SK-N-SH treated with all-trans-retinoic acid at 6 μM for 48 hours (cell line): ENCODE measurements at regions not wholly inside any gene's neighbourhood (a gene's known extent, or its start where the extent isn't known, plus 50 kb on each side); places are given as distances from the start of the nearest gene placed in this dataset.

Experiments used
- ATAC-seq: fragments of 200-7000 bp; cut with Tn5 transposase; 3 replicates; pipeline ENCODE4 v1.9.1; 2020; ENCODE audit warnings: mild to moderate bottlenecking, moderate library complexity
- ARNTL ChIP-seq: fragments of 450-650 bp; formaldehyde crosslinking; IDR thresholded peaks from 2 replicates; pipeline ENCODE4 v1.5.0; 2020; ENCODE audit warnings: low read depth, mild to moderate bottlenecking, moderate library complexity, borderline replicate concordance
- CREB5 ChIP-seq: fragments of 250-450 bp; sonication (Bioruptor Pico); IDR thresholded peaks from 2 replicates; pipeline ENCODE4 v1.5.1; 2020; ENCODE audit warnings: low read depth, mild to moderate bottlenecking, moderate library complexity
- CSRNP3 ChIP-seq: fragments of 250-450 bp; sonication (Bioruptor Pico); IDR thresholded peaks from 2 replicates; pipeline ENCODE4 v1.5.1; 2021; ENCODE audit warnings: mild to moderate bottlenecking, moderate library complexity
- ESRRG ChIP-seq: fragments of 250-450 bp; sonication (Bioruptor Pico); IDR thresholded peaks from 2 replicates; pipeline ENCODE4 v1.6.1; 2021; ENCODE audit warnings: mild to moderate bottlenecking
- ISL1 ChIP-seq: fragments of 250-450 bp; sonication (Bioruptor Pico); IDR thresholded peaks from 2 replicates; pipeline ENCODE4 v2.1.2; 2022; ENCODE audit warnings: mild to moderate bottlenecking, moderate library complexity
- OSR1 ChIP-seq: fragments of 250-450 bp; sonication (Bioruptor Pico); IDR thresholded peaks from 2 replicates; pipeline ENCODE4 v1.8.0; 2022; ENCODE audit warnings: moderate library complexity, mild to moderate bottlenecking, inconsistent platforms
- PPARA ChIP-seq: fragments of 250-450 bp; sonication (Bioruptor Pico); IDR thresholded peaks from 2 replicates; pipeline ENCODE4 v1.5.0; 2020; ENCODE audit warnings: mild to moderate bottlenecking, borderline replicate concordance
- RARB ChIP-seq: fragments of 250-450 bp; sonication (Bioruptor Pico); IDR thresholded peaks from 2 replicates; pipeline ENCODE4 v1.8.0; 2021; ENCODE audit warnings: mild to moderate bottlenecking, moderate library complexity
- SNAI2 ChIP-seq: fragments of 250-450 bp; sonication (Bioruptor Pico); IDR thresholded peaks from 2 replicates; pipeline ENCODE4 v1.5.0; 2020; ENCODE audit warnings: mild to moderate bottlenecking, moderate library complexity
- TCF4 ChIP-seq: fragments of 250-450 bp; sonication (Bioruptor Pico); IDR thresholded peaks from 2 replicates; pipeline ENCODE4 v1.8.0; 2021; ENCODE audit warnings: mild to moderate bottlenecking, moderate library complexity, borderline replicate concordance
- TOX ChIP-seq: fragments of 250-450 bp; sonication (Bioruptor Pico); IDR thresholded peaks from 2 replicates; pipeline ENCODE4 v1.8.0; 2021; ENCODE audit warnings: mild to moderate bottlenecking, moderate library complexity, borderline replicate concordance
- ZFP3 ChIP-seq: fragments of 250-450 bp; sonication (Bioruptor Pico); IDR thresholded peaks from 2 replicates; pipeline ENCODE4 v1.5.0; 2020; ENCODE audit warnings: mild to moderate bottlenecking, moderate library complexity
- ZFP30 ChIP-seq: fragments of 450-650 bp; formaldehyde crosslinking; IDR thresholded peaks from 2 replicates; pipeline ENCODE4 v1.5.0; 2022; ENCODE audit warnings: mild to moderate bottlenecking, moderate library complexity
- ZNF565 ChIP-seq: fragments of 450-650 bp; formaldehyde crosslinking; conservative IDR thresholded peaks from 2 replicates; pipeline ENCODE4 v1.5.0; 2020; ENCODE audit warnings: low read depth, mild to moderate bottlenecking, moderate library complexity
- ZNF70 ChIP-seq: fragments of 450-650 bp; formaldehyde crosslinking; IDR thresholded peaks from 2 replicates; pipeline ENCODE4 v1.5.0; 2020; ENCODE audit warnings: mild to moderate bottlenecking, moderate library complexity
- TF ChIP-seq, protein P1 (sequence below): fragments of 250-450 bp; sonication (Bioruptor Pico); IDR thresholded peaks from 2 replicates; pipeline ENCODE4 v1.5.0; 2020; ENCODE audit warnings: mild to moderate bottlenecking, moderate library complexity
- TF ChIP-seq, protein P2 (sequence below): fragments of 250-450 bp; sonication (Bioruptor Pico); IDR thresholded peaks from 2 replicates; pipeline ENCODE4 v1.8.0; 2020; ENCODE audit warnings: mild to moderate bottlenecking, moderate library complexity, borderline replicate concordance
- TF ChIP-seq, protein P3 (sequence below): fragments of 250-450 bp; sonication (Bioruptor Pico); IDR thresholded peaks from 2 replicates; pipeline ENCODE4 v1.8.0; 2021; ENCODE audit warnings: low read depth, mild to moderate bottlenecking, moderate library complexity, borderline replicate concordance

DNA sequence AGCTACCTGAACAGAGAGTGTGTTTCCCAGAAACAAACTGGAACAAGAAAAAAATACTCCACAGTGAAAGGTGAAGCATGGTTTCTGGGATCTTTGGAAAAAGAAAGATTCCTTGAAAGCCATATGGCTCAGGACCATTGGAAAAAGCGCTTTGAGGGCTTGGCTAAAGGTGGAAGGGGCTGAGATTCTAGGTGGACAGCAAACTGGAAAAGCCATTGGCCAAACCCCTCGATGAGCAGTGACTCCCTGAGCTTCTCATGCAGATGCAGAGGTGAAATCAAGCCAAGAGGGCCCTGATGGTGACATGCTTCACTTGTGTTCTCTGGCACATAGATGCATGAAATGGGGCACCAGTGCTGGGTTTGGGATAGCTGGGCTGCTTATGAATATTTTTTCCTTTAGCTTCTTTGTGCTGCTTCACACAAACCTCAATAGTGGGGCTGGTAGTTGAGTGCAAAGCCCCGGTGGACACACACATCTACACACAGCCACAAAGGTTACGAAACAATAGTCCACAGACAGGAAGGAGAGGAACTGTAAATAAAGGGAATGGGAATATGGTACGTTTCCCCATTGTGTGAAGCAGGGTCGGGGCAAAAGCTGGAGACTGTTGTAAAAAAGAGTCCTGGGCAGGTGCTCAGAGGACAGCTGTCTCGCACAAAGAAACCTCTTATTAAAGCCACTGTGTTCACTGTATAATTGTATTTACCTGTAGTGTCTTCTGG, 117.8 kb downstream of the FOXA2 start:
- no peak for TF ChIP-seq ZNF70 (CRISPR knock-in tag)
- no peak for TF ChIP-seq CREB5 (CRISPR knock-in tag)
- no peak for TF ChIP-seq CSRNP3 (CRISPR knock-in tag)
- TF ChIP-seq TCF4, result no peak
- TF ChIP-seq ISL1 (CRISPR knock-in tag), result no peak
- TF ChIP-seq ZFP30, result no peak
- no peak for TF ChIP-seq ZFP3 (CRISPR knock-in tag)
- no peak for TF ChIP-seq ESRRG (CRISPR knock-in tag)
- no peak for TF ChIP-seq ARNTL (CRISPR knock-in tag)
- TF ChIP-seq, protein P1, sequence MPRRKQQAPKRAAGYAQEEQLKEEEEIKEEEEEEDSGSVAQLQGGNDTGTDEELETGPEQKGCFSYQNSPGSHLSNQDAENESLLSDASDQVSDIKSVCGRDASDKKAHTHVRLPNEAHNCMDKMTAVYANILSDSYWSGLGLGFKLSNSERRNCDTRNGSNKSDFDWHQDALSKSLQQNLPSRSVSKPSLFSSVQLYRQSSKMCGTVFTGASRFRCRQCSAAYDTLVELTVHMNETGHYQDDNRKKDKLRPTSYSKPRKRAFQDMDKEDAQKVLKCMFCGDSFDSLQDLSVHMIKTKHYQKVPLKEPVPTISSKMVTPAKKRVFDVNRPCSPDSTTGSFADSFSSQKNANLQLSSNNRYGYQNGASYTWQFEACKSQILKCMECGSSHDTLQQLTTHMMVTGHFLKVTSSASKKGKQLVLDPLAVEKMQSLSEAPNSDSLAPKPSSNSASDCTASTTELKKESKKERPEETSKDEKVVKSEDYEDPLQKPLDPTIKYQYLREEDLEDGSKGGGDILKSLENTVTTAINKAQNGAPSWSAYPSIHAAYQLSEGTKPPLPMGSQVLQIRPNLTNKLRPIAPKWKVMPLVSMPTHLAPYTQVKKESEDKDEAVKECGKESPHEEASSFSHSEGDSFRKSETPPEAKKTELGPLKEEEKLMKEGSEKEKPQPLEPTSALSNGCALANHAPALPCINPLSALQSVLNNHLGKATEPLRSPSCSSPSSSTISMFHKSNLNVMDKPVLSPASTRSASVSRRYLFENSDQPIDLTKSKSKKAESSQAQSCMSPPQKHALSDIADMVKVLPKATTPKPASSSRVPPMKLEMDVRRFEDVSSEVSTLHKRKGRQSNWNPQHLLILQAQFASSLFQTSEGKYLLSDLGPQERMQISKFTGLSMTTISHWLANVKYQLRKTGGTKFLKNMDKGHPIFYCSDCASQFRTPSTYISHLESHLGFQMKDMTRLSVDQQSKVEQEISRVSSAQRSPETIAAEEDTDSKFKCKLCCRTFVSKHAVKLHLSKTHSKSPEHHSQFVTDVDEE (CRISPR knock-in tag), result no peak
- no peak for TF ChIP-seq OSR1
- no peak for TF ChIP-seq ZNF565 (CRISPR knock-in tag)
- no peak for TF ChIP-seq RARB
- TF ChIP-seq, protein P2, sequence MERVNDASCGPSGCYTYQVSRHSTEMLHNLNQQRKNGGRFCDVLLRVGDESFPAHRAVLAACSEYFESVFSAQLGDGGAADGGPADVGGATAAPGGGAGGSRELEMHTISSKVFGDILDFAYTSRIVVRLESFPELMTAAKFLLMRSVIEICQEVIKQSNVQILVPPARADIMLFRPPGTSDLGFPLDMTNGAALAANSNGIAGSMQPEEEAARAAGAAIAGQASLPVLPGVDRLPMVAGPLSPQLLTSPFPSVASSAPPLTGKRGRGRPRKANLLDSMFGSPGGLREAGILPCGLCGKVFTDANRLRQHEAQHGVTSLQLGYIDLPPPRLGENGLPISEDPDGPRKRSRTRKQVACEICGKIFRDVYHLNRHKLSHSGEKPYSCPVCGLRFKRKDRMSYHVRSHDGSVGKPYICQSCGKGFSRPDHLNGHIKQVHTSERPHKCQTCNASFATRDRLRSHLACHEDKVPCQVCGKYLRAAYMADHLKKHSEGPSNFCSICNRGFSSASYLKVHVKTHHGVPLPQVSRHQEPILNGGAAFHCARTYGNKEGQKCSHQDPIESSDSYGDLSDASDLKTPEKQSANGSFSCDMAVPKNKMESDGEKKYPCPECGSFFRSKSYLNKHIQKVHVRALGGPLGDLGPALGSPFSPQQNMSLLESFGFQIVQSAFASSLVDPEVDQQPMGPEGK (CRISPR knock-in tag), result no peak
- TF ChIP-seq TOX (CRISPR knock-in tag), result no peak
- TF ChIP-seq PPARA (CRISPR knock-in tag), result no peak
- TF ChIP-seq, all 23 proteins: peak for 0
- no peak for ATAC-seq

- no peak for ATAC-seq
- TF ChIP-seq, protein P3, sequence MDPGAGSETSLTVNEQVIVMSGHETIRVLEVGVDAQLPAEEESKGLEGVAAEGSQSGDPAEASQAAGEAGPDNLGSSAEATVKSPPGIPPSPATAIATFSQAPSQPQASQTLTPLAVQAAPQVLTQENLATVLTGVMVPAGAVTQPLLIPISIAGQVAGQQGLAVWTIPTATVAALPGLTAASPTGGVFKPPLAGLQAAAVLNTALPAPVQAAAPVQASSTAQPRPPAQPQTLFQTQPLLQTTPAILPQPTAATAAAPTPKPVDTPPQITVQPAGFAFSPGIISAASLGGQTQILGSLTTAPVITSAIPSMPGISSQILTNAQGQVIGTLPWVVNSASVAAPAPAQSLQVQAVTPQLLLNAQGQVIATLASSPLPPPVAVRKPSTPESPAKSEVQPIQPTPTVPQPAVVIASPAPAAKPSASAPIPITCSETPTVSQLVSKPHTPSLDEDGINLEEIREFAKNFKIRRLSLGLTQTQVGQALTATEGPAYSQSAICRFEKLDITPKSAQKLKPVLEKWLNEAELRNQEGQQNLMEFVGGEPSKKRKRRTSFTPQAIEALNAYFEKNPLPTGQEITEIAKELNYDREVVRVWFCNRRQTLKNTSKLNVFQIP, result no peak
- TF ChIP-seq ZNF565 (CRISPR knock-in tag) (no peak), ZNF70 (CRISPR knock-in tag) (no peak), SNAI2 (CRISPR knock-in tag) (no peak), TCF4 (no peak)
- TF ChIP-seq, protein P2 (CRISPR knock-in tag), result no peak
Observed at GRCh38 chr20:22465622-22466446, 118.5 kb downstream of the FOXA2 start.
